ENCODE measurements at regions not wholly inside any gene's neighbourhood (a gene's known extent, or its start where the extent isn't known, plus 50 kb on each side); places are given as distances from the start of the nearest gene placed in this dataset.

DNA sequence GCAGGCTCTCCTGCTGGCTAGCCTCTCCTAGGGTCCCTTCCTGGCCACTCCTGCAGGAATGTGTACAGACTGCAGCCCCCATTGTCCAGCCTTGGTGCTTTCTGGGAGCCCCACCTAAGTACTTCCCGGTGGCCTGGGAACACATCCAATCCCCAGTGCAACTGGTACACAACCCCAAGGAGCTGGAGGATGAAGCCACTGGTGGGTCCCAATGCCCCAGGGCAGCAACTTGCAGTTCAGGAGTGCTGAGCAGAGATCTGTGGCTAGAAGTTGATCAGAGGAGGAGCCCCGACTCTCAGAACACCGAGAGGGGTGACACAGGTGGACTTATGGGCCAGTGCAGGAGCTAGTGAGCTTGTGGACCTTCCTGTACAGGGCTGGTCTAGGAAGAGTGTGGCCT lies 1093.7 kb upstream of the ACO1 start:
- H3K18ac ChIP-seq (ENCODE audit: extremely low read depth, low read length), result no peak overlapping the region
- H4K91ac ChIP-seq (replicated peaks; ENCODE audit: insufficient read length, low read length), result no peak overlapping the region
- no peak overlapping the region for H3K56ac ChIP-seq (replicated peaks; ENCODE audit: insufficient read length, low read depth, low read length)
- H4K5ac ChIP-seq (ENCODE audit: insufficient read length, low read depth, low read length), result no peak overlapping the region
- no peaks in the 10 kb centered on the region for H3K79me2 ChIP-seq (ENCODE audit: control insufficient read depth in 1 of 2, insufficient read depth in 2 of 2, low read length in 2 of 2)
- no peak overlapping the region for H2BK15ac ChIP-seq (ENCODE audit: low read length)
- 88% methylated on average over 2 of the region's 3 CpGs; no CpG with 5 or more reads in 1 of the 2 experiments for WGBS, 2 experiments (ENCODE audit: extremely low coverage in 1 of 2, insufficient coverage in 1 of 2, insufficient read length in 1 of 2, insufficient replicate concordance in 2 of 2, low coverage in 1 of 2, low lambda C conversion rate in 2 of 2, missing lambda C conversion rate in 1 of 2)
- H3K23me2 ChIP-seq (ENCODE audit: low read depth, low read length), result no peaks in the 10 kb centered on the region
- no peak overlapping the region for H2AFZ ChIP-seq (ENCODE audit: low read length)
- no peak overlapping the region for H2AK5ac ChIP-seq (ENCODE audit: low read depth, low read length)
- no peaks in the 10 kb centered on the region for H3K36me3 ChIP-seq (ENCODE audit: control insufficient read depth in 2 of 4, insufficient read depth in 4 of 4, low read length in 3 of 4)
- no peaks in the 10 kb centered on the region for H4K20me1 ChIP-seq (replicated peaks in 1 of 2; ENCODE audit: control insufficient read depth in 1 of 2, insufficient read depth in 2 of 2, low read length in 2 of 2)
- H3K9me3 ChIP-seq (ENCODE audit: insufficient read depth in 2 of 2, low read depth in 1 of 2, low read length in 1 of 2), result peaks cover 0 to 5% of the 10 kb centered on the region in 2 experiments; a peak in 2 of 4 replicates
- H2BK120ac ChIP-seq (replicated peaks; ENCODE audit: low read depth, low read length), result no peak overlapping the region
- no peaks in the 10 kb centered on the region for H3K4me1 ChIP-seq (replicated peaks in 1 of 4; ENCODE audit: control insufficient read depth in 3 of 4, insufficient read depth in 4 of 4, low read length in 3 of 4)
- no peaks in the 10 kb centered on the region for H3K79me1 ChIP-seq (ENCODE audit: low read depth, low read length)
- H3K4ac ChIP-seq (replicated peaks; ENCODE audit: insufficient read length, low read depth, low read length), result no peak overlapping the region
- H2BK20ac ChIP-seq (ENCODE audit: low read length), result no peak overlapping the region
- H3K27ac ChIP-seq (ENCODE audit: low read depth, low read length), result no peak overlapping the region
- no peak overlapping the region for H3K4me3 ChIP-seq (ENCODE audit: extremely low read depth in 1 of 4, insufficient read depth in 2 of 4, low read depth in 3 of 4, low read length in 4 of 4)
- H4K8ac ChIP-seq (ENCODE audit: extremely low read depth, insufficient read depth, low read length), result no peak overlapping the region
- H3K23ac ChIP-seq (ENCODE audit: insufficient read length), result no peak overlapping the region
- H2BK5ac ChIP-seq (ENCODE audit: low read depth, low read length), result no peak overlapping the region
- no peak overlapping the region for H3K14ac ChIP-seq (ENCODE audit: insufficient read length)
- H2BK12ac ChIP-seq (ENCODE audit: low read depth, low read length), result no peak overlapping the region
- FAIRE-seq (no peak), DNase-seq (ENCODE audit: low read depth in 1 of 2, low spot score in 2 of 2) (no peak)
- ChIA-PET POLR2A (ENCODE audit: partially characterized antibody) (no interaction called here), CTCF (ENCODE audit: partially characterized antibody) (no interaction called here)
- H3K4me2 ChIP-seq (ENCODE audit: insufficient read depth in 1 of 2, low read depth in 2 of 2, low read length in 2 of 2), result no peak overlapping the region
- no peak overlapping the region for H3K9ac ChIP-seq (replicated peaks in 1 of 4; ENCODE audit: extremely low read depth in 1 of 4, low read depth in 3 of 4, low read length in 3 of 4)
- H3K27me3 ChIP-seq (replicated peaks in 1 of 4; ENCODE audit: control insufficient read depth in 3 of 4, extremely low read depth in 1 of 4, insufficient read depth in 3 of 4, low read length in 3 of 4), result no peaks in the 10 kb centered on the region
- TF ChIP-seq CHD2 (IDR thresholded peaks at IDR 0.05; ENCODE audit: low read length) (no peak), JUN (IDR thresholded peaks at IDR 0.05; ENCODE audit: low read depth, low read length) (no peak), ASH2L (IDR thresholded peaks at IDR 0.05; ENCODE audit: low read length) (no peak), KDM1A (IDR thresholded peaks at IDR 0.05; ENCODE audit: borderline replicate concordance, low read length) (no peak), BCL11A (IDR thresholded peaks at IDR 0.05; ENCODE audit: low read depth in 2 of 2, low read length in 2 of 2) (no peak), CTCF (IDR thresholded peaks at IDR 0.05; ENCODE audit: control extremely low read depth in 1 of 3, insufficient read depth in 1 of 3, low read depth in 1 of 3, low read length in 3 of 3) (no peak), MAFK (IDR thresholded peaks at IDR 0.05; ENCODE audit: low read depth, low read length) (no peak), POU5F1 (IDR thresholded peaks at IDR 0.05; ENCODE audit: low read depth, low read length) (no peak), EGR1 (IDR thresholded peaks at IDR 0.05; ENCODE audit: borderline replicate concordance, low read depth, low read length) (no peak), CTBP2 (IDR thresholded peaks at IDR 0.05; ENCODE audit: borderline replicate concordance, insufficient read depth, insufficient read length, low read length) (no peak), TAF7 (optimal IDR thresholded peaks at IDR 0.05; ENCODE audit: borderline replicate concordance, low read depth, low read length) (no peak), SP4 (IDR thresholded peaks at IDR 0.05; ENCODE audit: low read length) (no peak)
